ENCODE measurements at regions not wholly inside any gene's neighbourhood (a gene's known extent, or its start where the extent isn't known, plus 50 kb on each side); places are given as distances from the start of the nearest gene placed in this dataset.

- no peak for FAIRE-seq
- no peak for DNase-seq (ENCODE audit: extremely low spot score, insufficient read length, low read depth)
These were observed 296.1 kb downstream of the HHIPL2 start for GRCh38 chr1:222251847-222252246.

- DNase-seq (ENCODE audit: extremely low spot score, insufficient read length, low read depth), result no peak
- FAIRE-seq, result no peak
These were observed 297.5 kb downstream of the HHIPL2 start for GRCh38 chr1:222250376-222250775.

GRCh38 chr1:222247811-222248310, 300.0 kb downstream of the HHIPL2 start:
- no peak for FAIRE-seq
- no peak for DNase-seq (ENCODE audit: extremely low spot score, insufficient read length, low read depth)

GRCh38 chr1:222247081-222247480, 300.8 kb downstream of the HHIPL2 start:
- FAIRE-seq, result no peak

GRCh38 chr1:222243902-222244301, 304.0 kb downstream of the HHIPL2 start:
- DNase-seq (ENCODE audit: extremely low spot score, insufficient read length, low read depth) (no peak), FAIRE-seq (no peak)

More at GRCh38 chr1:222247081-222247480, 300.8 kb downstream of the HHIPL2 start:
- no peak for DNase-seq (ENCODE audit: extremely low spot score, insufficient read length, low read depth)

- DNase-seq (ENCODE audit: extremely low spot score, insufficient read length, low read depth) (no peak), FAIRE-seq (no peak)
These were observed 305.4 kb downstream of the HHIPL2 start for GRCh38 chr1:222242492-222242891.

GRCh38 chr1:222241410-222241809, 306.5 kb downstream of the HHIPL2 start:
- DNase-seq (ENCODE audit: extremely low spot score, insufficient read length, low read depth), result no peak
- no peak for FAIRE-seq

- DNase-seq (ENCODE audit: extremely low spot score, insufficient read length, low read depth) (no peak), FAIRE-seq (no peak)
These were observed 307.2 kb downstream of the HHIPL2 start for GRCh38 chr1:222240536-222241181.

- DNase-seq (ENCODE audit: extremely low spot score, insufficient read length, low read depth), result no peak
- FAIRE-seq, result no peak
These were observed 308.8 kb downstream of the HHIPL2 start for GRCh38 chr1:222239130-222239529.

GRCh38 chr1:222234351-222234750, 313.6 kb downstream of the HHIPL2 start:
- FAIRE-seq, result no peak
- DNase-seq (ENCODE audit: extremely low spot score, insufficient read length, low read depth), result no peak

GRCh38 chr1:222233444-222234158, 314.3 kb downstream of the HHIPL2 start:
- FAIRE-seq (no peak), DNase-seq (ENCODE audit: extremely low spot score, insufficient read length, low read depth) (no peak)

GRCh38 chr1:222232842-222233241, 315.1 kb downstream of the HHIPL2 start:
- FAIRE-seq (no peak), DNase-seq (ENCODE audit: extremely low spot score, insufficient read length, low read depth) (no peak)

GRCh38 chr1:222229672-222230312, 318.1 kb downstream of the HHIPL2 start:
- no peak for DNase-seq (ENCODE audit: extremely low spot score, insufficient read length, low read depth)

GRCh38 chr1:222225316-222225691, 322.6 kb downstream of the HHIPL2 start:
- FAIRE-seq (no peak), DNase-seq (ENCODE audit: extremely low spot score, insufficient read length, low read depth) (no peak)

More at GRCh38 chr1:222229672-222230312, 318.1 kb downstream of the HHIPL2 start:
- FAIRE-seq, result no peak

- FAIRE-seq (no peak), DNase-seq (ENCODE audit: extremely low spot score, insufficient read length, low read depth) (no peak)
These were observed 323.1 kb downstream of the HHIPL2 start for GRCh38 chr1:222224636-222225315.

- no peak for DNase-seq (ENCODE audit: extremely low spot score, insufficient read length, low read depth)
- no peak for FAIRE-seq
These were observed 323.7 kb downstream of the HHIPL2 start for GRCh38 chr1:222224156-222224555.

- FAIRE-seq (no peak), DNase-seq (ENCODE audit: extremely low spot score, insufficient read length, low read depth) (no peak)
These were observed 324.9 kb downstream of the HHIPL2 start for GRCh38 chr1:222223010-222223409.

GRCh38 chr1:222216255-222216754, 331.6 kb downstream of the HHIPL2 start:
- FAIRE-seq (no peak), DNase-seq (ENCODE audit: extremely low spot score, insufficient read length, low read depth) (no peak)

GRCh38 chr1:222210776-222211175, 337.1 kb downstream of the HHIPL2 start:
- DNase-seq (ENCODE audit: extremely low spot score, insufficient read length, low read depth) (no peak), FAIRE-seq (no peak)

GRCh38 chr1:222204475-222204874, 343.4 kb downstream of the HHIPL2 start:
- DNase-seq (ENCODE audit: extremely low spot score, insufficient read length, low read depth) (no peak), FAIRE-seq (no peak)
